Prostate gland (tissue), 2 donors: ENCODE measurements at regions not wholly inside any gene's neighbourhood (a gene's known extent, or its start where the extent isn't known, plus 50 kb on each side); places are given as distances from the start of the nearest gene placed in this dataset.

Experiments
- DNase-seq: peaks from one replicate; pipeline ENCODE4 v3.0.0-alpha.2; 2019; ENCODE audit warnings: low spot score
- H3K27ac ChIP-seq, 2 donors: fragments of 200-600 bp; sonication (generic); 2 replicates each; pipeline ENCODE4 v1.5.1; 2017 to 2019
- H3K27me3 ChIP-seq: fragments of 200-600 bp; sonication (generic); replicated peaks from 2 replicates; pipeline ENCODE4 v1.5.1; 2019; ENCODE audit not compliant: insufficient read depth
- H3K36me3 ChIP-seq, 2 donors: fragments of 200-600 bp; sonication (generic); 1 replicate in 1 of 2; 2 replicates in 1 of 2; pipeline versions ENCODE4 v1.5.1 to v1.8.1; 2017 to 2019
- H3K4me1 ChIP-seq: fragments of 200-600 bp; sonication (generic); replicated peaks from 2 replicates; pipeline ENCODE4 v1.5.1; 2019
- H3K4me3 ChIP-seq, 2 donors: fragments of 200-600 bp; sonication (generic); 2 replicates each; pipeline ENCODE4 v1.5.1; 2017 to 2019
- H3K9me3 ChIP-seq: fragments of 200-600 bp; sonication (generic); 2 replicates; pipeline ENCODE4 v1.5.1; 2017
- POLR2A ChIP-seq: fragments of 450-650 bp; IDR thresholded peaks from one replicate; pipeline ENCODE4 v1.6.1; 2016; ENCODE audit warnings: antibody characterized with exemption, mild to moderate bottlenecking
- POLR2AphosphoS5 ChIP-seq: sonication (generic); formaldehyde crosslinking; IDR thresholded peaks from one replicate; pipeline ENCODE4 v1.6.1; 2017; ENCODE audit warnings: antibody characterized with exemption
- WGBS: methylation state at CpG from one replicate; pipeline ENCODE4 v1.1.5; 2018; 5-methylcytosine and 5-hydroxymethylcytosine counted together
- intact Hi-C: fragments of 100-400 bp; cut with DNase I; formaldehyde crosslinking; loops from one replicate; pipeline ENCODE4 v1.14.2; 2022
- TF ChIP-seq, protein P1 (sequence below), 4 experiments: fragments of 200-600 bp in 2 of 4; fragments of 450-650 bp in 2 of 4; sonication (generic) in 2 of 4; IDR thresholded peaks; 1 replicate in 3 of 4; 2 replicates in 1 of 4; pipeline ENCODE4 v1.5.1; 2016 to 2019; ENCODE audit warnings: antibody characterized with exemption in 4 of 4, mild to moderate bottlenecking in 2 of 4, moderate library complexity in 2 of 4

DNA sequence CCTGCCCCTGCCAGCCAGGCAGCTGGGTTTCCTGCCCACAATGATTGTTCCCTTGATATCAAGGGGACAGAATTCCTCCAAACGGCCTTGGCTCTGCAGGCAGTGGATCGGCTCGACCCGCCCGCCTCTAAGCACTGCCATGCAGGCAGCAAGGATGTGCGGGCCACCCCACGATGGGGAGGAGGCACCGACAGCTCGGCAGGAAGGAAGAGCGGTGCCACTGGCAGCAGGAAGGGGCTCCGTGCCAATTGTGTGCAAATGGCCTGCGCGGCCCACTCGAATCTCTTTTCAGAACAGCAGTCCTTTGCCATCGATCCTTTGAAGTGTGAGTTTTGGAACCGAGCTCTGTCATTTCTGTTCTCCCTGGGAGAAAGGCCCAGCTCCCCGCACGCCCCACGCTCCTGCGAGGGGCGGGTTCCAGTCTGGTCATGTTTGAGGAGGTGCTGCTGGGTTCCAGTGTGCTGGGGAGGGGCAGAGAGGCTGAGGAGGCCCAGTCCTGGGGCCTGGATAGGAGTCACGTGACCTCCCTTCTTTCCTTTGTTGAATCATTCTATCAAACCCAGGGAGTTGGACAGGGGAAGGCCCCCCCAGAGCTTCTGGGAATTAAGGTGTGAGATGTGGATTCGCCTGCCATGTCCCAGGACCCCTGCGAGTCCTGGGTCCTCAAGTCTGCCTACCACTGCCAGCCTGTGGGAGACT lies 406.0 kb downstream of the CTTN start:
- intact Hi-C loops = no loop called here
- Histone ChIP-seq H3K4me3 (no peak overlapping the region), H3K4me1 (no peaks in the 10 kb centered on the region), H3K36me3 (no peaks in the 10 kb centered on the region), H3K9me3 (no peaks in the 10 kb centered on the region), H3K27ac (no peak overlapping the region), H3K27me3 (no peaks in the 10 kb centered on the region)
- TF ChIP-seq, protein P1, sequence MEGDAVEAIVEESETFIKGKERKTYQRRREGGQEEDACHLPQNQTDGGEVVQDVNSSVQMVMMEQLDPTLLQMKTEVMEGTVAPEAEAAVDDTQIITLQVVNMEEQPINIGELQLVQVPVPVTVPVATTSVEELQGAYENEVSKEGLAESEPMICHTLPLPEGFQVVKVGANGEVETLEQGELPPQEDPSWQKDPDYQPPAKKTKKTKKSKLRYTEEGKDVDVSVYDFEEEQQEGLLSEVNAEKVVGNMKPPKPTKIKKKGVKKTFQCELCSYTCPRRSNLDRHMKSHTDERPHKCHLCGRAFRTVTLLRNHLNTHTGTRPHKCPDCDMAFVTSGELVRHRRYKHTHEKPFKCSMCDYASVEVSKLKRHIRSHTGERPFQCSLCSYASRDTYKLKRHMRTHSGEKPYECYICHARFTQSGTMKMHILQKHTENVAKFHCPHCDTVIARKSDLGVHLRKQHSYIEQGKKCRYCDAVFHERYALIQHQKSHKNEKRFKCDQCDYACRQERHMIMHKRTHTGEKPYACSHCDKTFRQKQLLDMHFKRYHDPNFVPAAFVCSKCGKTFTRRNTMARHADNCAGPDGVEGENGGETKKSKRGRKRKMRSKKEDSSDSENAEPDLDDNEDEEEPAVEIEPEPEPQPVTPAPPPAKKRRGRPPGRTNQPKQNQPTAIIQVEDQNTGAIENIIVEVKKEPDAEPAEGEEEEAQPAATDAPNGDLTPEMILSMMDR (IDR thresholded peaks at IDR 0.05) = no peak
- no peak for TF ChIP-seq POLR2A
- TF ChIP-seq POLR2AphosphoS5 = no peak
- no peak for DNase-seq
- 51% methylated on average over 24 of the region's 24 CpGs for WGBS

DNA sequence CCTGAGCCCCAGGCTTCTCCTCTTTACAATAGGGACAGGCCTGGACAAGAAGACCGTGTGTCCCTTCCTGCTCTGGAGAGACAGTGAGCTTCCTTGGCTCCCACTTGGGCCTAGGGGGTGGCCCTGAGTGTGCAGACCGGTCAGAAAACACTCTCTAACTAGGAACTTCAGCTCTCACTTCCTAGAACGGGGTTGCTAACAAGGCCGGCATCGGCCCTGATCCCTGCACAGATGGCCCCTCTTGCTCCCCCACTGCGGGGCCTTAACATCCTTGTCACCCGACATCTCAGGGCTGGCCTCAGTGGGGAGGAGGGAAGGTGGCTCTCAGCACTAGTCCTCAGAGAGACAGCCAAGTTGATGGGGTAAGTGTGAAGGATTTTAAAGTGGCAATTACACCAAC lies 406.9 kb downstream of the CTTN start:
- H3K27ac ChIP-seq = no peak overlapping the region
- WGBS = 47% methylated on average over 7 of the region's 7 CpGs
- no peaks in the 10 kb centered on the region for H3K9me3 ChIP-seq
- no peak for DNase-seq
- no peaks in the 10 kb centered on the region for H3K4me1 ChIP-seq
- H3K36me3 ChIP-seq = no peaks in the 10 kb centered on the region
- TF ChIP-seq, protein P1 (IDR thresholded peaks at IDR 0.05) = no peak
- TF ChIP-seq POLR2AphosphoS5 (no peak), POLR2A (no peak)
- H3K4me3 ChIP-seq = no peak overlapping the region
- intact Hi-C loops = no loop called here
- no peaks in the 10 kb centered on the region for H3K27me3 ChIP-seq

DNA sequence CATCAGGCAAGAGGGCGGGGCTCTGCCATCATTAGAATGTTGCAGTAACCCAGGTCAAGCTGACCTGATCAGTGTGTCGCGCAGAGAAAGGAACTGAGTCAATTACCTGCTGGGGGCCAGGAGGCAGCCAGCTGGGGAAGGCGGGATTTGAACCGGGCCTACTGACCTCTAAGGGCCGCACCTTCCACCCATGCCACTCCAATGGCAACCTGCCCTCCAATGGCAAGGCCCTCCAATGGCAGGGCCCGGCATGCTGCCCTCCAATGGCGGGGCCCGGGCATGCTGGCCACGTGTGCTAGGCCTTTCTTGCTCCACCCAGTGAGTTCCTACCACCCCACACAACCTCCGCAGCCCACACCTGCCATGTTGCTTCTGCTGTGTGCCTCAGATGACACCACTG lies 407.6 kb downstream of the CTTN start:
- DNase-seq = no peak
- intact Hi-C loops = no loop called here
- H3K9me3 ChIP-seq = no peaks in the 10 kb centered on the region
- no peak overlapping the region for H3K4me3 ChIP-seq
- H3K4me1 ChIP-seq = no peaks in the 10 kb centered on the region
- H3K36me3 ChIP-seq = no peaks in the 10 kb centered on the region
- H3K27ac ChIP-seq = no peak overlapping the region
- no peaks in the 10 kb centered on the region for H3K27me3 ChIP-seq
- WGBS = 91% methylated on average over 11 of the region's 11 CpGs
- no peak for TF ChIP-seq POLR2A
- TF ChIP-seq, protein P1 (IDR thresholded peaks at IDR 0.05) = no peak
- TF ChIP-seq POLR2AphosphoS5 = no peak

DNA sequence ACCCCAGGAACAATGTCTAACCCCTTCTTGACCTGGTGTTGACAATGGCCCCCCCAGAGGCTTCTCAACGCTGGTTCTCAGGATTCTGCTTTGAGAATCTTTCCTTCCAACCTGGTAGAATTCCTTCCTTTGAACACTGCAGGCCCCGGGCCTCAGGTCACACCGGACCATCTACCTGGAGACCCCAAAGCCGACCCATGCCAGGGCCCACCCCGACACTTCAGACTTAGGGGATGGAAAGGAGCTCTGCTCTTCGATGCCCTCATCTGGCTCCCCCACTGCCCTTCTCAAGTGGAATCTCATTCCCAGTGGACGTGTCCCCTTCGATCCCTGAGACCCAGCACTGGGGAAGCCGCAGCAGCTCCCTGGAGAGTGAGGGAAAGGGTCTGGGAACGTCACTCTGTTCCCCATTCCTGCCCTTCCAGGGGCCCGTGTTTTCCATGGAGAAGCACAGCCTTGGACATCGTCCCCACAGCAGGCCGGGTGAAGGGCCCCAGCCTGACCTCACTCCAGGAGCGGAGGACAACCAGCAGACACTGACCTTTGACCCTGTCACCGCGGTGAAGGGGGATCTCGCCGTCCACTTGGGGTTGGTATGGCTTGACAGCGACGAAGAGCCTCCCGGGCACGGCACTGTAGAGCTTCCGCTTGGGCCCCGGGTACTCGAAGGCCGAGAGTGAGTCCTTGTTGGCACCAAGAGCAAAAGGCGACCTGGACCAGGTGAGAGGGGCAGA lies 408.3 kb downstream of the CTTN start:
- no peaks in the 10 kb centered on the region for H3K9me3 ChIP-seq
- H3K4me3 ChIP-seq = no peak overlapping the region
- no peaks in the 10 kb centered on the region for H3K4me1 ChIP-seq
- intact Hi-C loops = no loop called here
- 92% methylated on average over 27 of the region's 27 CpGs for WGBS
- TF ChIP-seq, protein P1 (IDR thresholded peaks at IDR 0.05) = no peak
- no peak for TF ChIP-seq POLR2AphosphoS5
- no peak for TF ChIP-seq POLR2A
- H3K36me3 ChIP-seq = no peaks in the 10 kb centered on the region
- H3K27me3 ChIP-seq = no peaks in the 10 kb centered on the region
- H3K27ac ChIP-seq = no peak overlapping the region
- DNase-seq = no peak

DNA sequence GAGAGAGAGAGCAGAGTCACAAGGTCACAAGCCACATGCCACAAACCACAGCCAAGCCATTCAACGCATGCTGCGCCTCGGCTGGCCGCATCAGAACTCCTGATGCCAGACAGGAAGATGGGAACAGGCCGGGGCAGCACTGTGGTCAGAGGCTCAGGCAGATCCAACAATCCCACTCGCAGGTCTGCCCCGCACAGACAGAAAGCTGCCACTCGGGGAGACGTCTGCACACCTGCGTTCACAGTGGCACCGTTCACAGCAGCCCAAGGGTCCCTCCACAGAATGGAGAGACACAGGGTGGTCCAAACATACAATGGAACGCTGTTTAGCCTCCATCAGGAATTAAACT lies 408.8 kb downstream of the CTTN start:
- WGBS = 95% methylated on average over 12 of the region's 12 CpGs
- no peak for DNase-seq
- H3K27me3 ChIP-seq = no peaks in the 10 kb centered on the region
- TF ChIP-seq, protein P1 (IDR thresholded peaks at IDR 0.05) = no peak
- TF ChIP-seq POLR2AphosphoS5 (no peak), POLR2A (no peak)
- no peaks in the 10 kb centered on the region for H3K4me1 ChIP-seq
- no peak overlapping the region for H3K27ac ChIP-seq
- intact Hi-C loops = no loop called here
- H3K9me3 ChIP-seq = no peaks in the 10 kb centered on the region
- H3K36me3 ChIP-seq = no peaks in the 10 kb centered on the region
- H3K4me3 ChIP-seq = no peak overlapping the region
